Heart left ventricle (tissue), 16 donors: ENCODE measurements at regions not wholly inside any gene's neighbourhood (a gene's known extent, or its start where the extent isn't known, plus 50 kb on each side); places are given as distances from the start of the nearest gene placed in this dataset.

ENCODE experiments used
- ATAC-seq, 4 donors: fragments of 200-7000 bp; cut with Tn5 transposase; one replicate each; pipeline ENCODE4 v1.9.1; 2020 to 2022; ENCODE audit warnings: moderate library complexity in 4 of 4, mild to moderate bottlenecking in 3 of 4, moderate number of reproducible peaks in 1 of 4
- DNase-seq, 5 donors: peaks; one replicate each; pipeline ENCODE4 v3.0.0-alpha.2; 2020
- H3K27ac ChIP-seq, 12 donors: fragments of 200-600 bp; sonication (generic) in 4 of 12; one replicate each; pipeline versions ENCODE4 v1.5.0 to v1.8.0; 2016 to 2022; ENCODE audit warnings: mild to moderate bottlenecking in 2 of 12
- H3K27me3 ChIP-seq, 9 donors: fragments of 200-600 bp; sonication (generic) in 2 of 9; one replicate each; pipeline versions ENCODE4 v1.5.1 to v1.8.0; 2016 to 2022; ENCODE audit warnings: mild to moderate bottlenecking in 3 of 9
- H3K36me3 ChIP-seq, 9 donors: fragments of 200-600 bp; sonication (generic) in 2 of 9; one replicate each; pipeline versions ENCODE4 v1.5.0 to v1.8.0; 2018 to 2022; ENCODE audit warnings: mild to moderate bottlenecking in 2 of 9
- H3K4me1 ChIP-seq, 12 donors: fragments of 200-600 bp; sonication (generic) in 4 of 12; one replicate each; pipeline versions ENCODE4 v1.5.0 to v1.8.0; 2016 to 2022; ENCODE audit warnings: mild to moderate bottlenecking in 3 of 12
- H3K4me3 ChIP-seq, 12 donors: fragments of 200-600 bp; sonication (generic) in 4 of 12; one replicate each; pipeline versions ENCODE4 v1.5.0 to v1.8.0; 2017 to 2022; ENCODE audit warnings: mild to moderate bottlenecking in 9 of 12, moderate library complexity in 4 of 12
- H3K9me3 ChIP-seq, 12 donors: fragments of 200-600 bp; sonication (generic) in 4 of 12; one replicate each; pipeline versions ENCODE4 v1.5.0 to v1.8.0; 2016 to 2022; ENCODE audit warnings: mild to moderate bottlenecking in 1 of 12
- CTCF ChIP-seq, 12 donors: fragments of 200-600 bp; sonication (generic) in 4 of 12; IDR thresholded peaks; one replicate each; pipeline versions ENCODE4 v1.5.0 to v1.8.0; 2018 to 2022; ENCODE audit warnings: antibody characterized with exemption in 12 of 12, mild to moderate bottlenecking in 5 of 12
- POLR2A ChIP-seq, 2 donors: fragments of 450-650 bp; IDR thresholded peaks; one replicate each; pipeline ENCODE4 v1.6.1; 2017; ENCODE audit warnings: antibody characterized with exemption in 2 of 2, mild to moderate bottlenecking in 2 of 2, moderate library complexity in 2 of 2
- WGBS, 4 donors: extraction: QIAGEN DNeasy Blood & Tissue Kit in 2 of 4; methylation state at CpG; one replicate each; pipeline versions ENCODE4 v1.1.5 to v1.1.7; 2013 to 2018; 5-methylcytosine and 5-hydroxymethylcytosine counted together
- intact Hi-C, 10 donors: fragments of 100-400 bp; cut with DNase I; formaldehyde crosslinking; loops; one replicate each; pipeline versions ENCODE4 v1.11.1 to v1.14.2; 2022
- donor health status: ischemic (EF 13 %, LVEDD 7.1; RV severe dilation, severe dysfunction).
- donor health status: healthy with polysubstance abuse.
- donor health status: DM: no; HTN: yes; CAD: no.
- donor health status: DM: no; HTN: no; CAD: no.
- donor health status: ischemic (EF 25% LVEDD 6.9; RV normal size, moderate dysfunction).
- donor health status: ischemic (EF 25% LVEDD 5.7; RV mildly dilated, moderate dysfunction).
- donor health status: healthy.
- donor health status: DM: yes; HTN: yes; CAD: no.
- donor health status: ischemic (EF 35%, LVEDD 5.7; RV mildly dilated, moderate dysfunction).
- donor health status: nonischemic (EF 11% LVEDD 7.7; RV severe dilation, severe dysfunction).
- donor health status: DM: yes; HTN: yes; CAD: no.
- donor health status: PGD.
- donor health status: ischemic (EF 29% LVEDD 5.4; RV normal size, mild dysfunction).
- donor health status: nonischemic (EF 23%, LVEDD 6.1; RV moderate dilation, normal function).

GRCh38 chr5:96601200-96601599 is 61.0 kb upstream of the CAST start:
- DNase-seq (no peak), ATAC-seq (peak in 1 of 4 donors; percentile 65)
- peaks cover 0 to 12% (median 0%) of the 10 kb centered on the region in 12 donors for H3K4me1 ChIP-seq
- no peaks in the 10 kb centered on the region for H3K27me3 ChIP-seq
- 41 to 52% (median 43%) methylated on average over 5 of the region's 5 CpGs for WGBS, 4 donors
- H3K4me3 ChIP-seq, result peak overlapping the region in 3 of 12 donors; percentile 15 to 27 (median 27)
- H3K36me3 ChIP-seq, result no peaks in the 10 kb centered on the region
- H3K9me3 ChIP-seq, result no peaks in the 10 kb centered on the region
- intact Hi-C loops, result loop anchor here in 9 of 10 donors (1.0 to 10.0 kb wide), 14 partner anchors 216 to 959 kb away; partner anchors contain the start of gene RFESD (in 1 of the 9)
- TF ChIP-seq POLR2A (IDR thresholded peaks at IDR 0.05), result no peak
- TF ChIP-seq CTCF (IDR thresholded peaks at IDR 0.05), result no peak
- H3K27ac ChIP-seq, result no peak overlapping the region

- intact Hi-C loops, result loop anchor here in 9 of 10 donors (1.0 to 10.0 kb wide), 14 partner anchors 217 to 959 kb away; partner anchors contain the start of gene RFESD (in 1 of the 9)
- H3K4me1 ChIP-seq, result peaks cover 0 to 9% (median 0%) of the 10 kb centered on the region in 12 donors
- H3K27ac ChIP-seq, result no peak overlapping the region
- ATAC-seq (peak; percentile 68 to 92 (median 85)), DNase-seq (peak in 2 of 5 donors; percentile 37 to 48)
- no peaks in the 10 kb centered on the region for H3K9me3 ChIP-seq
- H3K36me3 ChIP-seq, result no peaks in the 10 kb centered on the region
- peak overlapping the region in 3 of 12 donors; percentile 15 to 27 (median 27) for H3K4me3 ChIP-seq
- TF ChIP-seq CTCF (IDR thresholded peaks at IDR 0.05), result peak; percentile 76 to 90 (median 82)
- no peak for TF ChIP-seq POLR2A (IDR thresholded peaks at IDR 0.05)
- H3K27me3 ChIP-seq, result no peaks in the 10 kb centered on the region
- 15 to 20% (median 19%) methylated on average over 4 of the region's 4 CpGs for WGBS, 4 donors
These were observed 60.4 kb upstream of the CAST start for GRCh38 chr5:96601715-96602244.

GRCh38 chr5:96602776-96603175 is 59.4 kb upstream of the CAST start:
- DNase-seq (no peak), ATAC-seq (no peak)
- H3K27ac ChIP-seq, result no peak overlapping the region
- 71 to 93% (median 88%) methylated on average over 4 of the region's 4 CpGs for WGBS, 4 donors
- peaks cover 0 to 9% (median 0%) of the 10 kb centered on the region in 12 donors for H3K4me1 ChIP-seq
- no peaks in the 10 kb centered on the region for H3K27me3 ChIP-seq
- no peaks in the 10 kb centered on the region for H3K9me3 ChIP-seq
- intact Hi-C loops, result loop anchor here in 8 of 10 donors (2.0 to 10.0 kb wide), 11 partner anchors 218 to 960 kb away; partner anchors contain the start of gene RFESD (in 1 of the 8)
- H3K4me3 ChIP-seq, result no peak overlapping the region
- TF ChIP-seq POLR2A (IDR thresholded peaks at IDR 0.05), result no peak
- no peak for TF ChIP-seq CTCF (IDR thresholded peaks at IDR 0.05)
- H3K36me3 ChIP-seq, result no peaks in the 10 kb centered on the region

GRCh38 chr5:96605144-96605837 is 56.9 kb upstream of the CAST start:
- DNase-seq (no peak), ATAC-seq (no peak)
- peaks cover 0 to 9% (median 0%) of the 10 kb centered on the region in 12 donors for H3K4me1 ChIP-seq
- WGBS, 4 donors, result 60 to 84% (median 71%) methylated on average over 1 of the region's 1 CpG
- no peaks in the 10 kb centered on the region for H3K27me3 ChIP-seq
- H3K27ac ChIP-seq, result no peak overlapping the region
- H3K36me3 ChIP-seq, result no peaks in the 10 kb centered on the region
- no peak overlapping the region for H3K4me3 ChIP-seq
- no peak for TF ChIP-seq POLR2A (IDR thresholded peaks at IDR 0.05)
- no peak for TF ChIP-seq CTCF (IDR thresholded peaks at IDR 0.05)
- intact Hi-C loops, result loop anchor here in 5 of 10 donors (10.0 kb wide), 5 partner anchors 220 to 960 kb away; partner anchors contain the start of gene RFESD (in 1 of the 5)
- no peaks in the 10 kb centered on the region for H3K9me3 ChIP-seq
